HCT116 (cell line): ENCODE measurements at regions not wholly inside any gene's neighbourhood (a gene's known extent, or its start where the extent isn't known, plus 50 kb on each side); places are given as distances from the start of the nearest gene placed in this dataset.

Experiments
- EGR1 ChIP-seq: IDR thresholded peaks from 2 replicates; pipeline ENCODE4 v1.6.1; 2012; ENCODE audit warnings: low read depth
- EZH2 ChIP-seq: fragments of 200-600 bp; sonication (generic); IDR thresholded peaks from 2 replicates; pipeline ENCODE4 v1.6.1; 2017; ENCODE audit warnings: antibody characterized with exemption, mixed run types
- JUND ChIP-seq: IDR thresholded peaks from 2 replicates; pipeline ENCODE4 v1.6.1; 2012
- POLR2A ChIP-seq: IDR thresholded peaks from 2 replicates; pipeline ENCODE4 v1.7.0; 2011; ENCODE audit warnings: borderline replicate concordance; ENCODE audit not compliant: insufficient read depth, insufficient read length; ENCODE audit errors: extremely low read depth
- RAD21 ChIP-seq: IDR thresholded peaks from 2 replicates; pipeline ENCODE4 v1.6.1; 2012; ENCODE audit warnings: low read depth, mild to moderate bottlenecking
- REST ChIP-seq: IDR thresholded peaks from 2 replicates; pipeline ENCODE4 v1.6.1; 2012; ENCODE audit warnings: low read depth
- SP1 ChIP-seq: IDR thresholded peaks from 2 replicates; pipeline ENCODE4 v1.6.1; 2012; ENCODE audit warnings: low read depth
- SRF ChIP-seq: IDR thresholded peaks from 2 replicates; pipeline ENCODE4 v1.6.1; 2012; ENCODE audit warnings: low read depth
- YY1 ChIP-seq: IDR thresholded peaks from 2 replicates; pipeline ENCODE4 v1.6.1; 2011; ENCODE audit warnings: low read length, low read depth, moderate library complexity, mild to moderate bottlenecking; ENCODE audit not compliant: insufficient replicate concordance; ENCODE audit errors: extremely low read depth
- TF ChIP-seq, protein P1 (sequence below): IDR thresholded peaks from 2 replicates; pipeline ENCODE4 v1.6.1; 2012
- TF ChIP-seq, protein P2 (sequence below), 3 experiments: fragments of 200-600 bp in 1 of 3; sonication (generic) in 1 of 3; IDR thresholded peaks in 2 of 3; conservative IDR thresholded peaks in 1 of 3; 2 replicates each; pipeline ENCODE4 v1.5.1; 2012 to 2017; ENCODE audit warnings: low read depth in 2 of 3, low read length in 2 of 3, antibody characterized with exemption in 1 of 3, borderline replicate concordance in 1 of 3, control low read depth in 1 of 3, mild to moderate bottlenecking in 1 of 3, mixed read lengths in 1 of 3, mixed run types in 1 of 3, moderate library complexity in 1 of 3; ENCODE audit not compliant: insufficient read depth in 1 of 3

GRCh38 chr9:99437145-99437544 lies 215.1 kb downstream of the SEC61B start:
- TF ChIP-seq REST, result no peak
- TF ChIP-seq, protein P1, sequence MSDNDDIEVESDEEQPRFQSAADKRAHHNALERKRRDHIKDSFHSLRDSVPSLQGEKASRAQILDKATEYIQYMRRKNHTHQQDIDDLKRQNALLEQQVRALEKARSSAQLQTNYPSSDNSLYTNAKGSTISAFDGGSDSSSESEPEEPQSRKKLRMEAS, result no peak
- no peak for TF ChIP-seq POLR2A
- TF ChIP-seq EZH2, result no peak
- TF ChIP-seq, protein P2, sequence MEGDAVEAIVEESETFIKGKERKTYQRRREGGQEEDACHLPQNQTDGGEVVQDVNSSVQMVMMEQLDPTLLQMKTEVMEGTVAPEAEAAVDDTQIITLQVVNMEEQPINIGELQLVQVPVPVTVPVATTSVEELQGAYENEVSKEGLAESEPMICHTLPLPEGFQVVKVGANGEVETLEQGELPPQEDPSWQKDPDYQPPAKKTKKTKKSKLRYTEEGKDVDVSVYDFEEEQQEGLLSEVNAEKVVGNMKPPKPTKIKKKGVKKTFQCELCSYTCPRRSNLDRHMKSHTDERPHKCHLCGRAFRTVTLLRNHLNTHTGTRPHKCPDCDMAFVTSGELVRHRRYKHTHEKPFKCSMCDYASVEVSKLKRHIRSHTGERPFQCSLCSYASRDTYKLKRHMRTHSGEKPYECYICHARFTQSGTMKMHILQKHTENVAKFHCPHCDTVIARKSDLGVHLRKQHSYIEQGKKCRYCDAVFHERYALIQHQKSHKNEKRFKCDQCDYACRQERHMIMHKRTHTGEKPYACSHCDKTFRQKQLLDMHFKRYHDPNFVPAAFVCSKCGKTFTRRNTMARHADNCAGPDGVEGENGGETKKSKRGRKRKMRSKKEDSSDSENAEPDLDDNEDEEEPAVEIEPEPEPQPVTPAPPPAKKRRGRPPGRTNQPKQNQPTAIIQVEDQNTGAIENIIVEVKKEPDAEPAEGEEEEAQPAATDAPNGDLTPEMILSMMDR (IDR thresholded peaks at IDR 0.05 in 2 of 3, conservative IDR thresholded peaks at IDR 0.05 in 1 of 3; ENCODE audit: borderline replicate concordance in 1 of 3, insufficient read depth in 1 of 3, low read depth in 2 of 3, low read length in 2 of 3), result no peak
- no peak for TF ChIP-seq RAD21
- no peak for TF ChIP-seq SRF
- TF ChIP-seq SP1, result no peak
- no peak for TF ChIP-seq JUND
- TF ChIP-seq YY1, result no peak
- no peak for TF ChIP-seq EGR1
